H1 (cell line): ENCODE measurements at regions not wholly inside any gene's neighbourhood (a gene's known extent, or its start where the extent isn't known, plus 50 kb on each side); places are given as distances from the start of the nearest gene placed in this dataset.

Source experiments
- RAD21 ChIP-seq, 2 experiments: IDR thresholded peaks in 1 of 2; conservative IDR thresholded peaks in 1 of 2; 2 replicates each; pipeline ENCODE4 v1.6.1; 2011; ENCODE audit warnings: low read depth in 2 of 2, low read length in 2 of 2, improper control_type of control experiment in 1 of 2, inconsistent platforms in 1 of 2, mild to moderate bottlenecking in 1 of 2, moderate library complexity in 1 of 2
- SIN3A ChIP-seq, 2 experiments: IDR thresholded peaks in 1 of 2; conservative IDR thresholded peaks in 1 of 2; 2 replicates each; pipeline ENCODE4 v1.6.1; 2011 to 2012; ENCODE audit warnings: low read length in 2 of 2, improper control_type of control experiment in 1 of 2, low read depth in 1 of 2, mild to moderate bottlenecking in 1 of 2

DNA sequence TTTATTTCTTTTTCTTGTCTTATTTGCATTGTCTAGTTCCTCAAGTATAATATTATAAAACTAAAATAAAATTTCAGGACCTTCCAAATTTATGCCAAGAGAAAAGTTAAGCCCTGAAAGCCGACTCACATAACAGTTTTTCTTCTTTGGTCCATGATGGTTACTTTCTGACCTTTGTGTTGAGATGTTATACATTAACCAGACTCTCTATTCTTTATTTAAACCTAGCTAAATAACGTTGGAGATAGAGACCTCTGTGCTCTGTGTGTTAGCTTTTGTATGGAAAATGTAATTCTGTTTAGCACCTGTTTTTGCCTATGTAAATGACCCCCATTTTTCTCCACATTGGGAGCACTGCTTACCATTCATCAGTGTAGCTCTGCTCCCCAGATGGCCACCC lies 352.4 kb downstream of the CD109 start (continued):
- no peak for TF ChIP-seq RAD21 (IDR thresholded peaks at IDR 0.05 in 1 of 2, conservative IDR thresholded peaks at IDR 0.05 in 1 of 2; ENCODE audit: low read depth in 2 of 2, low read length in 2 of 2)
- no peak for TF ChIP-seq SIN3A (conservative IDR thresholded peaks at IDR 0.05 in 1 of 2, IDR thresholded peaks at IDR 0.05 in 1 of 2; ENCODE audit: low read depth in 1 of 2, low read length in 2 of 2)
